H9 (cell line): ENCODE measurements at regions not wholly inside any gene's neighbourhood (a gene's known extent, or its start where the extent isn't known, plus 50 kb on each side); places are given as distances from the start of the nearest gene placed in this dataset.

Experiments used
- DNase-seq: peaks from one replicate; pipeline ENCODE4 v3.0.0-alpha.2; 2017
- H2AFZ ChIP-seq: one replicate; pipeline ENCODE4 v1.6.1; 2013; ENCODE audit warnings: mild to moderate bottlenecking, low read length, control low read depth, moderate library complexity
- H2AK5ac ChIP-seq: 2 replicates; pipeline ENCODE4 v1.6.1; 2013; ENCODE audit warnings: low read length, control low read depth, mixed read lengths; ENCODE audit not compliant: insufficient read length
- H2BK120ac ChIP-seq: one replicate; pipeline ENCODE4 v1.6.1; 2013; ENCODE audit warnings: low read depth, mild to moderate bottlenecking, low read length, control low read depth, inconsistent platforms; ENCODE audit not compliant: poor library complexity, severe bottlenecking
- H2BK12ac ChIP-seq: 2 replicates; pipeline ENCODE4 v1.6.1; 2013; ENCODE audit warnings: low read length, control low read depth, mixed read lengths, low read depth; ENCODE audit not compliant: insufficient read length
- H2BK15ac ChIP-seq: 2 replicates; pipeline ENCODE4 v1.6.1; 2013; ENCODE audit warnings: low read depth, low read length, control low read depth
- H2BK20ac ChIP-seq: one replicate; pipeline ENCODE4 v1.6.1; 2013; ENCODE audit warnings: low read depth, mild to moderate bottlenecking, low read length, control low read depth, inconsistent platforms; ENCODE audit not compliant: poor library complexity, severe bottlenecking
- H2BK5ac ChIP-seq: 2 replicates; pipeline ENCODE4 v1.6.1; 2013; ENCODE audit warnings: low read length, control low read depth, mixed read lengths; ENCODE audit not compliant: insufficient read length
- H3K14ac ChIP-seq: 2 replicates; pipeline ENCODE4 v1.6.1; 2013; ENCODE audit warnings: low read length, control low read depth; ENCODE audit not compliant: insufficient read depth
- H3K18ac ChIP-seq: 2 replicates; pipeline ENCODE4 v1.6.1; 2013; ENCODE audit warnings: low read depth, mild to moderate bottlenecking, mixed read lengths, low read length, control low read depth; ENCODE audit not compliant: insufficient read length
- H3K23ac ChIP-seq: 2 replicates; pipeline ENCODE4 v1.6.1; 2013; ENCODE audit warnings: low read length, control low read depth, mixed read lengths, low read depth; ENCODE audit not compliant: insufficient read length
- H3K23me2 ChIP-seq: 2 replicates; pipeline ENCODE4 v1.6.1; 2013; ENCODE audit warnings: low read depth, mild to moderate bottlenecking, mixed read lengths, low read length, control low read depth; ENCODE audit not compliant: insufficient read length, poor library complexity, severe bottlenecking
- H3K27ac ChIP-seq: 2 replicates; pipeline ENCODE4 v1.5.1; 2013; ENCODE audit warnings: low read length, control low read depth, mixed read lengths, low read depth; ENCODE audit not compliant: insufficient read length
- H3K27me3 ChIP-seq: 2 replicates; pipeline ENCODE4 v1.6.1; 2013; ENCODE audit warnings: low read length, control low read depth, inconsistent platforms; ENCODE audit not compliant: insufficient read depth
- H3K4ac ChIP-seq: 2 replicates; pipeline ENCODE4 v1.6.1; 2013; ENCODE audit warnings: low read depth, mild to moderate bottlenecking, control low read depth, inconsistent platforms, low read length, moderate library complexity
- H3K4me1 ChIP-seq: 2 replicates; pipeline ENCODE4 v1.6.1; 2013; ENCODE audit warnings: low read length, control low read depth, inconsistent platforms; ENCODE audit not compliant: insufficient read depth
- H3K4me2 ChIP-seq: 2 replicates; pipeline ENCODE4 v1.6.1; 2013; ENCODE audit warnings: low read length, control low read depth, mixed read lengths; ENCODE audit not compliant: insufficient read length, insufficient read depth
- H3K56ac ChIP-seq: 2 replicates; pipeline ENCODE4 v1.6.1; 2013; ENCODE audit warnings: low read depth, mild to moderate bottlenecking, mixed read lengths, low read length, control low read depth; ENCODE audit not compliant: insufficient read length
- H3K79me1 ChIP-seq: 2 replicates; pipeline ENCODE4 v1.6.1; 2013; ENCODE audit warnings: low read depth, mild to moderate bottlenecking, moderate library complexity, low read length, control low read depth, inconsistent platforms; ENCODE audit not compliant: insufficient read depth, poor library complexity, severe bottlenecking
- H3K79me2 ChIP-seq: 2 replicates; pipeline ENCODE4 v1.6.1; 2013; ENCODE audit warnings: low read length, control low read depth, inconsistent platforms; ENCODE audit not compliant: insufficient read depth
- H3K9ac ChIP-seq: 2 replicates; pipeline ENCODE4 v1.6.1; 2013; ENCODE audit warnings: low read length, control low read depth, mixed read lengths; ENCODE audit not compliant: insufficient read length; ENCODE audit errors: extremely low read depth
- H3K9me3 ChIP-seq: one replicate; pipeline ENCODE4 v1.6.1; 2013; ENCODE audit warnings: low read depth, low read length, inconsistent platforms; ENCODE audit not compliant: control insufficient read depth
- H3T11ph ChIP-seq: one replicate; pipeline ENCODE4 v1.6.1; 2013; ENCODE audit warnings: mild to moderate bottlenecking, low read length, control low read depth, inconsistent platforms
- H4K20me1 ChIP-seq: one replicate; pipeline ENCODE4 v1.6.1; 2013; ENCODE audit not compliant: control insufficient read depth, insufficient read length, insufficient read depth
- H4K5ac ChIP-seq: 2 replicates; pipeline ENCODE4 v1.6.1; 2013; ENCODE audit warnings: low read depth, mild to moderate bottlenecking, mixed read lengths, low read length, control low read depth; ENCODE audit not compliant: insufficient read length
- H4K8ac ChIP-seq: replicated peaks from 2 replicates; pipeline ENCODE4 v1.6.1; 2013; ENCODE audit warnings: low read length, control low read depth, mixed read lengths, low read depth; ENCODE audit not compliant: insufficient read length
- H4K91ac ChIP-seq: 2 replicates; pipeline ENCODE4 v1.6.1; 2013; ENCODE audit warnings: low read depth, mild to moderate bottlenecking, moderate library complexity, mixed read lengths, low read length, control low read depth; ENCODE audit not compliant: insufficient read length
- H3K27ac Mint-ChIP-seq, 3 experiments: 2 replicates in 2 of 3; 3 replicates in 1 of 3; pipeline ENCODE4 v1.8.0; 2020 to 2021; ENCODE audit warnings: mixed read lengths in 3 of 3, mild to moderate bottlenecking in 1 of 3, moderate library complexity in 1 of 3
- H3K27me3 Mint-ChIP-seq: 2 replicates; pipeline ENCODE4 v1.8.0; 2021; ENCODE audit warnings: low read depth, mild to moderate bottlenecking, moderate library complexity, mixed read lengths
- H3K36me3 Mint-ChIP-seq, 3 experiments: 2 replicates in 2 of 3; 3 replicates in 1 of 3; pipeline ENCODE4 v1.8.0; 2020 to 2021; ENCODE audit warnings: low read depth in 3 of 3, mixed read lengths in 3 of 3; ENCODE audit not compliant: insufficient read depth in 1 of 3
- H3K4me1 Mint-ChIP-seq, 2 experiments: 2 replicates each; pipeline ENCODE4 v1.8.0; 2020; ENCODE audit warnings: mixed read lengths in 2 of 2
- H3K4me3 Mint-ChIP-seq, 2 experiments: 2 replicates in 1 of 2; 3 replicates in 1 of 2; pipeline ENCODE4 v1.8.0; 2020 to 2021; ENCODE audit warnings: mild to moderate bottlenecking in 2 of 2, mixed read lengths in 2 of 2, moderate library complexity in 1 of 2
- H3K9me3 Mint-ChIP-seq, 2 experiments: 2 replicates in 1 of 2; 3 replicates in 1 of 2; pipeline ENCODE4 v1.8.0; 2020; ENCODE audit warnings: mild to moderate bottlenecking in 2 of 2, mixed read lengths in 2 of 2, moderate library complexity in 1 of 2
- CTCF ChIP-seq: fragments of 200-600 bp; sonication (generic); conservative IDR thresholded peaks from 3 replicates; pipeline ENCODE4 v1.8.0; 2021; ENCODE audit warnings: antibody characterized with exemption, mild to moderate bottlenecking
- WGBS: extraction: QIAGEN DNeasy Blood & Tissue Kit; methylation state at CpG from one replicate; pipeline ENCODE4 v1.1.7; 2013; ENCODE audit warnings: missing lambda C conversion rate, low lambda C conversion rate, mixed read lengths; ENCODE audit not compliant: insufficient read length; ENCODE audit errors: extremely low coverage; 5-methylcytosine and 5-hydroxymethylcytosine counted together

- no peak overlapping the region for H4K5ac ChIP-seq
- DNase-seq, result no peak
- no peaks in the 10 kb centered on the region for H3K4me1 ChIP-seq
- no peak overlapping the region for H2BK5ac ChIP-seq
- no CpG with 5 or more reads among the region's 26 CpGs for WGBS
- H2BK120ac ChIP-seq, result no peak overlapping the region
- H2AFZ ChIP-seq, result no peak overlapping the region
- H2BK15ac ChIP-seq, result no peak overlapping the region
- no peak overlapping the region for H3K23ac ChIP-seq
- H3K9ac ChIP-seq, result no peak overlapping the region
- no peaks in the 10 kb centered on the region for H3K23me2 ChIP-seq
- H3T11ph ChIP-seq, result no peak overlapping the region
- H4K20me1 ChIP-seq, result no peaks in the 10 kb centered on the region
- no peak overlapping the region for H3K27ac ChIP-seq
- no peak for TF ChIP-seq CTCF
- Mint-ChIP-seq H3K4me3 (no peak overlapping the region), H3K27me3 (peaks cover 77% of the 10 kb centered on the region), H3K27ac (no peak overlapping the region), H3K36me3 (no peaks in the 10 kb centered on the region; a peak in 1 of 7 replicates), H3K9me3 (peaks cover 2 to 4% of the 10 kb centered on the region in 2 experiments; a peak in 3 of 5 replicates), H3K4me1 (peaks cover 4 to 15% of the 10 kb centered on the region in 2 experiments)
- H2BK20ac ChIP-seq, result no peak overlapping the region
- no peak overlapping the region for H4K91ac ChIP-seq
- H3K56ac ChIP-seq, result no peak overlapping the region
- no peak overlapping the region for H2AK5ac ChIP-seq
- H3K18ac ChIP-seq, result no peak overlapping the region
- no peak overlapping the region for H3K14ac ChIP-seq
- no peaks in the 10 kb centered on the region for H3K9me3 ChIP-seq
- no peak overlapping the region for H2BK12ac ChIP-seq
- no peaks in the 10 kb centered on the region for H3K79me2 ChIP-seq
- no peak overlapping the region for H3K4ac ChIP-seq
- H3K4me2 ChIP-seq, result no peak overlapping the region
- no peaks in the 10 kb centered on the region; the same call in 1 of the 2 replicates for H3K27me3 ChIP-seq
- H4K8ac ChIP-seq, result no peak overlapping the region
- no peaks in the 10 kb centered on the region for H3K79me1 ChIP-seq
Measured at GRCh38 chr6:169940481-169941271, 189.3 kb downstream of the ERMARD start.
